Right lobe of liver (tissue), 4 donors: ENCODE measurements at regions not wholly inside any gene's neighbourhood (a gene's known extent, or its start where the extent isn't known, plus 50 kb on each side); places are given as distances from the start of the nearest gene placed in this dataset.

Source experiments
- POLR2A ChIP-seq: fragments of 450-650 bp; IDR thresholded peaks from one replicate; pipeline ENCODE4 v1.6.1; 2017; ENCODE audit warnings: antibody characterized with exemption, mild to moderate bottlenecking
- TF ChIP-seq, protein P1 (sequence below), 4 donors: fragments of 200-600 bp in 3 of 4; fragments of 450-650 bp in 1 of 4; IDR thresholded peaks; one replicate each; pipeline versions ENCODE4 v1.5.1 to v1.8.0; 2016 to 2022; ENCODE audit warnings: antibody characterized with exemption in 4 of 4, mild to moderate bottlenecking in 2 of 4
- donor health status: DM: no; HTN: no; CAD: no.
- donor health status: DM: no; HTN: no; CAD: no.
- donor health status: DM: no; HTN: yes; CAD: no.

DNA sequence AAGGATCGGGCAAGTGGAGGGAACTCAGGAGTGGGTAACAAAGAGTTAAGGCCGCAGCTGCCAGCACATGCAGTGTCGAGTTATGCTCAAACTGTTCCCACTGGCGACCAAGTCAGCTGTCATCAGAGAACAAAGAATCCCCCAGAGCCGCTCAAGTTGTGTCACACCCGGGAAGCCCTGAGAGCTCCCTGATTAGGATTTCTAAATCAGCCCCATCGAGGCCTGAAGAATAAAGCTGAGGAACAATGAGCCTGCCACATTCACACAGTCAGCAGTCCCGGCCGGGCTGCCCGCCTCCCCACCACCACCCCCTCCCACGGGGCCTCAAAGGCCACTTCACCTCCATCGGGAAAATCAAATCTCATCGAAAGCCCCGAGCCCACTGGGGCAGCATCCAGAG is 84.5 kb downstream of the SOX9 start:
- TF ChIP-seq, protein P1, sequence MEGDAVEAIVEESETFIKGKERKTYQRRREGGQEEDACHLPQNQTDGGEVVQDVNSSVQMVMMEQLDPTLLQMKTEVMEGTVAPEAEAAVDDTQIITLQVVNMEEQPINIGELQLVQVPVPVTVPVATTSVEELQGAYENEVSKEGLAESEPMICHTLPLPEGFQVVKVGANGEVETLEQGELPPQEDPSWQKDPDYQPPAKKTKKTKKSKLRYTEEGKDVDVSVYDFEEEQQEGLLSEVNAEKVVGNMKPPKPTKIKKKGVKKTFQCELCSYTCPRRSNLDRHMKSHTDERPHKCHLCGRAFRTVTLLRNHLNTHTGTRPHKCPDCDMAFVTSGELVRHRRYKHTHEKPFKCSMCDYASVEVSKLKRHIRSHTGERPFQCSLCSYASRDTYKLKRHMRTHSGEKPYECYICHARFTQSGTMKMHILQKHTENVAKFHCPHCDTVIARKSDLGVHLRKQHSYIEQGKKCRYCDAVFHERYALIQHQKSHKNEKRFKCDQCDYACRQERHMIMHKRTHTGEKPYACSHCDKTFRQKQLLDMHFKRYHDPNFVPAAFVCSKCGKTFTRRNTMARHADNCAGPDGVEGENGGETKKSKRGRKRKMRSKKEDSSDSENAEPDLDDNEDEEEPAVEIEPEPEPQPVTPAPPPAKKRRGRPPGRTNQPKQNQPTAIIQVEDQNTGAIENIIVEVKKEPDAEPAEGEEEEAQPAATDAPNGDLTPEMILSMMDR (IDR thresholded peaks at IDR 0.05): no peak
- no peak for TF ChIP-seq POLR2A
